ENCODE measurements at regions not wholly inside any gene's neighbourhood (a gene's known extent, or its start where the extent isn't known, plus 50 kb on each side); places are given as distances from the start of the nearest gene placed in this dataset.

GRCh38 chr4:176981074-176981473 lies 188.4 kb upstream of the VEGFC start:
- TF ChIP-seq CTCF (IDR thresholded peaks at IDR 0.05) (no peak), POLR2A (IDR thresholded peaks at IDR 0.05) (no peak)
